ENCODE measurements at regions not wholly inside any gene's neighbourhood (a gene's known extent, or its start where the extent isn't known, plus 50 kb on each side); places are given as distances from the start of the nearest gene placed in this dataset.

- Histone ChIP-seq H3K4me3 (ENCODE audit: low read depth, low read length) (no peak overlapping the region), H3K4me1 (ENCODE audit: control insufficient read depth, insufficient read depth, low read length) (no peaks in the 10 kb centered on the region), H3K36me3 (ENCODE audit: control insufficient read depth, insufficient read depth, low read length) (no peaks in the 10 kb centered on the region), H3K27ac (ENCODE audit: low read depth, low read length) (no peak overlapping the region), H3K27me3 (ENCODE audit: control insufficient read depth, insufficient read depth, low read length) (no peaks in the 10 kb centered on the region), H3K9me3 (ENCODE audit: control insufficient read depth, insufficient read depth, low read length) (peaks cover 1% of the 10 kb centered on the region)
- WGBS (ENCODE audit: insufficient coverage) = 90% methylated on average over 3 of the region's 4 CpGs
- DNase-seq (ENCODE audit: low read depth in 4 of 6, low spot score in 6 of 6) = no peak
Observed at GRCh38 chr10:60707841-60708240, 70.4 kb upstream of the CDK1 start.

DNA sequence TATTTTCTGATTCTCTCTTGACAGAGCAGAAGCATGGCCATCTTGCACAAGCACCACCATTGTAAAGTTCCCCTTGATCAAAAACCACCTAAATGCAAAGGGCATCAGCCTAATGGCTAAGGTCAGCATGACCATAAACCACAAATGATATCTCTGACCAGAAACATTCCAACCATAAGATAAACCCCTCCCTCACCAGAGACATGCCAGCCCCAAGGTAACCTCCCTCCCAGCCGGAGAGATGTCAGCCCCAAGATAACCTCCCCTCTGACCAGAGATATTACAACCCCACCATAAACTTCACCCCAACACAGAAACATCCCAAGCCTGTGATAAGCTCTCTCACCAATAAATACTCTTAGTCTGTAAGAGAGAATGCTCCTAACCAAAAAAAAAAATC lies 72.1 kb upstream of the CDK1 start:
- Histone ChIP-seq H3K27ac (ENCODE audit: low read depth, low read length) (no peak overlapping the region), H3K4me3 (ENCODE audit: low read depth, low read length) (no peak overlapping the region), H3K36me3 (ENCODE audit: control insufficient read depth, insufficient read depth, low read length) (no peaks in the 10 kb centered on the region), H3K4me1 (ENCODE audit: control insufficient read depth, insufficient read depth, low read length) (no peaks in the 10 kb centered on the region), H3K9me3 (ENCODE audit: control insufficient read depth, insufficient read depth, low read length) (no peaks in the 10 kb centered on the region), H3K27me3 (ENCODE audit: control insufficient read depth, insufficient read depth, low read length) (no peaks in the 10 kb centered on the region)
- DNase-seq (ENCODE audit: low read depth in 4 of 6, low spot score in 6 of 6) = no peak
- 100% methylated on average over 1 of the region's 1 CpG for WGBS (ENCODE audit: insufficient coverage)

DNA sequence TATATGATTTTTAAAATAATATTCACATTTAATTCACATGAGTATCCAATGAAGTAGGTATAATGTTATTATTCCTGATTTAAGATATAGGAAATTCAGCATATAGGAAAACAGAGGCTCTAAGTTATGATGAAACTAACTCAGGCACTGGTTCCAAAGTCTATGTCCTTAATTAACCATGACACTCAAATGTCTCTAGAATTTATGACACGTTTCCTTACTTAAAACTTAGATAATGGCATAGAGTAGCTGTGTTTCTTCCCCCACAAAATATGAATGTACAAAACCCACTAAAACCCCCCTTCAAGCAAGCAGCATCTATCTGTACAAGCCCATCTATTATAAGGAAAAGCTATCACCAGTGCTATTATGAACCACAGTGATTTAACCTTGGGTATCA lies 72.9 kb upstream of the CDK1 start:
- Histone ChIP-seq H3K27me3 (ENCODE audit: control insufficient read depth, insufficient read depth, low read length) (no peaks in the 10 kb centered on the region), H3K27ac (ENCODE audit: low read depth, low read length) (no peak overlapping the region), H3K9me3 (ENCODE audit: control insufficient read depth, insufficient read depth, low read length) (no peaks in the 10 kb centered on the region), H3K4me1 (ENCODE audit: control insufficient read depth, insufficient read depth, low read length) (no peaks in the 10 kb centered on the region), H3K36me3 (ENCODE audit: control insufficient read depth, insufficient read depth, low read length) (no peaks in the 10 kb centered on the region), H3K4me3 (ENCODE audit: low read depth, low read length) (no peak overlapping the region)
- no CpG with 5 or more reads among the region's 1 CpG for WGBS (ENCODE audit: insufficient coverage)
- no peak for DNase-seq (ENCODE audit: low read depth in 4 of 6, low spot score in 6 of 6)

DNA sequence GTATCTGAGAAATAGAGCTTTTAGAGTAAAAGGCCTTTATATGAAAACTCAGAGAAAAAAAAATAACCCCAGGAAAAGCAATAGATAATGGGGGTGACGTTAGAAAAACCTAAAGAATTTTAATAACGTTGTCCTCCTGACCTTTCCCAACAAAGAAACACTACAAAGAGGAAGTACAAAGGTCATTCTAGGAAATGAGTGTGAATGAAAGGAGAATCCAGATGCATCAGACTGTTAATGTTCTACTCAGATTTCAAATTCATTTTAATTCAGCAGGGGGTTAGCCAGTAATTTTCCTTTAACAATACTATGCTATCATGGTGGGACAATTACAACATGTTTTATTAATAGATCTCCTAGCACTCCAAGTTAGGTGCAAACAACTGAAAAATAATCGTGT lies 73.8 kb upstream of the CDK1 start:
- Histone ChIP-seq H3K27ac (ENCODE audit: low read depth, low read length) (no peak overlapping the region), H3K4me1 (ENCODE audit: control insufficient read depth, insufficient read depth, low read length) (no peaks in the 10 kb centered on the region), H3K4me3 (ENCODE audit: low read depth, low read length) (no peak overlapping the region), H3K9me3 (ENCODE audit: control insufficient read depth, insufficient read depth, low read length) (no peaks in the 10 kb centered on the region), H3K27me3 (ENCODE audit: control insufficient read depth, insufficient read depth, low read length) (no peaks in the 10 kb centered on the region), H3K36me3 (ENCODE audit: control insufficient read depth, insufficient read depth, low read length) (no peaks in the 10 kb centered on the region)
- WGBS (ENCODE audit: insufficient coverage) = no CpG with 5 or more reads among the region's 3 CpGs
- peak in 2 of 6 donors; percentile 5 to 10 for DNase-seq (ENCODE audit: low read depth in 4 of 6, low spot score in 6 of 6)

- Histone ChIP-seq H3K27ac (ENCODE audit: low read depth, low read length) (no peak overlapping the region), H3K9me3 (ENCODE audit: control insufficient read depth, insufficient read depth, low read length) (no peaks in the 10 kb centered on the region), H3K4me3 (ENCODE audit: low read depth, low read length) (no peak overlapping the region), H3K36me3 (ENCODE audit: control insufficient read depth, insufficient read depth, low read length) (no peaks in the 10 kb centered on the region), H3K27me3 (ENCODE audit: control insufficient read depth, insufficient read depth, low read length) (no peaks in the 10 kb centered on the region), H3K4me1 (ENCODE audit: control insufficient read depth, insufficient read depth, low read length) (no peaks in the 10 kb centered on the region)
- no peak for DNase-seq (ENCODE audit: low read depth in 4 of 6, low spot score in 6 of 6)
- 93% methylated on average over 2 of the region's 7 CpGs for WGBS (ENCODE audit: insufficient coverage)
Observed at GRCh38 chr10:60703266-60704041, 74.8 kb upstream of the CDK1 start.

GRCh38 chr10:60687679-60688078 lies 90.6 kb upstream of the CDK1 start:
- H3K36me3 ChIP-seq (ENCODE audit: control insufficient read depth, insufficient read depth, low read length) = no peaks in the 10 kb centered on the region
- no peaks in the 10 kb centered on the region for H3K27me3 ChIP-seq (ENCODE audit: control insufficient read depth, insufficient read depth, low read length)
- no peak for DNase-seq (ENCODE audit: low read depth in 4 of 6, low spot score in 6 of 6)
- H3K27ac ChIP-seq (ENCODE audit: low read depth, low read length) = no peak overlapping the region
- H3K9me3 ChIP-seq (ENCODE audit: control insufficient read depth, insufficient read depth, low read length) = no peaks in the 10 kb centered on the region
- no peak overlapping the region for H3K4me3 ChIP-seq (ENCODE audit: low read depth, low read length)
- no peaks in the 10 kb centered on the region for H3K4me1 ChIP-seq (ENCODE audit: control insufficient read depth, insufficient read depth, low read length)

DNA sequence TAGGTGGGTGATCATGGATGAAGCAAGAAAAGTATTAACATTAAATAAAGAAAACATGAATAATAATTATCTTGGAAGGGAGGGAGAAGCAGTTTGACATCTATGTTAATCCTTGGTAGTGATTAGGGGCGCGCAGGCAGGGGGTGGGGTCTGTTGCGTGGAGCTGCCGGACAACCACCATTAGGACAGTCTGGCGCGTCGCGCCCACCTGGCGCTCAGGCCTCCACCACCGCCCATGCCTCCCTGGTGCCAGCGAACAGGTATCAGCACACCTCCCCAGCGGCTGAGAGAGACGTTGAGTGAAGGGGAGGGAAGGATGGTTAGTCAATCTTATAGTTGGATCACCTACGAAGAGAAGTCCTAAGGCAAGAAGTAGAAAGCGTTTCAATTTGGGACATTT lies 94.2 kb upstream of the CDK1 start:
- Histone ChIP-seq H3K27me3 (ENCODE audit: control insufficient read depth, insufficient read depth, low read length) (no peaks in the 10 kb centered on the region), H3K9me3 (ENCODE audit: control insufficient read depth, insufficient read depth, low read length) (no peaks in the 10 kb centered on the region), H3K4me3 (ENCODE audit: low read depth, low read length) (no peak overlapping the region), H3K27ac (ENCODE audit: low read depth, low read length) (no peak overlapping the region), H3K4me1 (ENCODE audit: control insufficient read depth, insufficient read depth, low read length) (no peaks in the 10 kb centered on the region), H3K36me3 (ENCODE audit: control insufficient read depth, insufficient read depth, low read length) (no peaks in the 10 kb centered on the region)
- 93% methylated on average over 14 of the region's 15 CpGs for WGBS (ENCODE audit: insufficient coverage)
- DNase-seq (ENCODE audit: low read depth in 4 of 6, low spot score in 6 of 6) = no peak

DNA sequence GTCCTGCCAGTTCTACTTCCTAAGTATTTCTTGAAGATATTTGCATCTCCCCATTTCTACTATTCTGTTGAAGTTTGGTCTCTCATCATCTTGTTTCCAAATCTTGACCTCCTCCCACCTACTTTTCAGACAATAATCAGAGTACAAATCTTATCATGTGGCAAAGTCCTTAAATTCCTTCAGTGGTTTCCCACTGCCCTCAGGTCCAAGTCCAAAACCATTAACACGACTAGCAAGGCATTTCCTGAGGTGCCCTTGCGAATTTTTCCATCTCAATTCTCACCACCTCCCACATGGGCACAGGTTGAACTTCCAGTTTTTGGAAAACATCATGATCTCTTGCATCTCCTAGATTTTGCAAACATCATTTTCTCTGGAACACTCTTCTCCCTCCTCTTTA lies 97.2 kb upstream of the CDK1 start:
- Histone ChIP-seq H3K4me1 (ENCODE audit: control insufficient read depth, insufficient read depth, low read length) (no peaks in the 10 kb centered on the region), H3K4me3 (ENCODE audit: low read depth, low read length) (no peak overlapping the region), H3K36me3 (ENCODE audit: control insufficient read depth, insufficient read depth, low read length) (no peaks in the 10 kb centered on the region), H3K9me3 (ENCODE audit: control insufficient read depth, insufficient read depth, low read length) (no peaks in the 10 kb centered on the region), H3K27ac (ENCODE audit: low read depth, low read length) (no peak overlapping the region), H3K27me3 (ENCODE audit: control insufficient read depth, insufficient read depth, low read length) (no peaks in the 10 kb centered on the region)
- no peak for DNase-seq (ENCODE audit: low read depth in 4 of 6, low spot score in 6 of 6)
- WGBS (ENCODE audit: insufficient coverage) = 88% methylated on average over 2 of the region's 2 CpGs

- Histone ChIP-seq H3K4me3 (ENCODE audit: low read depth, low read length) (no peak overlapping the region), H3K4me1 (ENCODE audit: control insufficient read depth, insufficient read depth, low read length) (no peaks in the 10 kb centered on the region), H3K36me3 (ENCODE audit: control insufficient read depth, insufficient read depth, low read length) (no peaks in the 10 kb centered on the region), H3K27me3 (ENCODE audit: control insufficient read depth, insufficient read depth, low read length) (no peaks in the 10 kb centered on the region), H3K9me3 (ENCODE audit: control insufficient read depth, insufficient read depth, low read length) (no peaks in the 10 kb centered on the region), H3K27ac (ENCODE audit: low read depth, low read length) (no peak overlapping the region)
- DNase-seq (ENCODE audit: low read depth in 4 of 6, low spot score in 6 of 6) = no peak
- WGBS (ENCODE audit: insufficient coverage) = 90% methylated on average over 10 of the region's 10 CpGs
Observed at GRCh38 chr10:60679388-60679990, 98.8 kb upstream of the CDK1 start.

- DNase-seq (ENCODE audit: low read depth in 4 of 6, low spot score in 6 of 6) = no peak
- Histone ChIP-seq H3K27me3 (ENCODE audit: control insufficient read depth, insufficient read depth, low read length) (no peaks in the 10 kb centered on the region), H3K9me3 (ENCODE audit: control insufficient read depth, insufficient read depth, low read length) (no peaks in the 10 kb centered on the region), H3K4me1 (ENCODE audit: control insufficient read depth, insufficient read depth, low read length) (no peaks in the 10 kb centered on the region), H3K4me3 (ENCODE audit: low read depth, low read length) (no peak overlapping the region), H3K36me3 (ENCODE audit: control insufficient read depth, insufficient read depth, low read length) (no peaks in the 10 kb centered on the region), H3K27ac (ENCODE audit: low read depth, low read length) (no peak overlapping the region)
- WGBS (ENCODE audit: insufficient coverage) = 83% methylated on average over 1 of the region's 4 CpGs
Observed at GRCh38 chr10:60678978-60679377, 99.3 kb upstream of the CDK1 start.

All from spinal cord (tissue), 9 donors.